GM12878 (cell line): ENCODE measurements at regions not wholly inside any gene's neighbourhood (a gene's known extent, or its start where the extent isn't known, plus 50 kb on each side); places are given as distances from the start of the nearest gene placed in this dataset.

Experiments
- ATAC-seq: fragments of 200-7000 bp; cut with Tn5 transposase; 3 replicates; pipeline ENCODE4 v1.9.1; 2020; ENCODE audit warnings: mild to moderate bottlenecking, moderate library complexity
- BruUV-seq: library from RNA; stranded (reverse); fragments of 400-500 nt; replicated peaks from 2 replicates; lab custom pipeline; 2021; lab: Mats Ljungman, UMichigan
- CTCF ChIA-PET: fragments of 300-600 bp; sonication (Branson Sonifier 250); formaldehyde crosslinking; extraction: SDS; loops from one replicate; lab custom pipeline; 2021; ENCODE audit warnings: inconsistent platforms; lab: Yijun Ruan, JAX
- POLR2A ChIA-PET: fragments of 350-600 bp; formaldehyde crosslinking; extraction: SDS; loops from one replicate; lab custom pipeline; 2021; ENCODE audit warnings: inconsistent platforms; lab: Charles Lee
- RAD21 ChIA-PET: fragments of 300-600 bp; sonication (Branson Sonifier 250); formaldehyde crosslinking; loops from one replicate; lab custom pipeline; 2023; ENCODE audit warnings: antibody characterized with exemption; ENCODE audit not compliant: unreplicated experiment; lab: Charles Lee
- SMC1A ChIA-PET: fragments of 300-600 bp; sonication (Branson Sonifier 250); formaldehyde crosslinking; loops from one replicate; lab custom pipeline; 2023; ENCODE audit not compliant: unreplicated experiment, uncharacterized antibody; lab: Charles Lee
- DNase-seq: peaks from one replicate; pipeline ENCODE4 v3.0.0-alpha.2; 2011; ENCODE audit warnings: low read depth, low spot score
- FAIRE-seq: peaks from 3 replicates; lab custom pipeline; 2011; peaks lifted over from hg19 to GRCh38; lab: Jason Lieb, UNC
- H2AFZ ChIP-seq: 2 replicates; pipeline ENCODE4 v1.6.0; 2011; ENCODE audit warnings: low read depth, low read length, control low read depth; ENCODE audit not compliant: control insufficient read depth
- H3K27ac ChIP-seq: 2 replicates; pipeline ENCODE4 v1.5.1; 2011; ENCODE audit warnings: control low read depth; ENCODE audit not compliant: control insufficient read depth, insufficient read depth
- H3K27me3 ChIP-seq, 2 experiments: replicated peaks in 1 of 2; 2 replicates each; pipeline versions ENCODE4 v1.6.0 to v1.6.1; 2011; ENCODE audit warnings: low read length in 1 of 2; ENCODE audit not compliant: control insufficient read depth in 2 of 2, insufficient read depth in 2 of 2
- H3K36me3 ChIP-seq, 2 experiments: 2 replicates each; pipeline ENCODE4 v1.5.1; 2011; ENCODE audit warnings: low read length in 1 of 2; ENCODE audit not compliant: control insufficient read depth in 2 of 2, insufficient read depth in 2 of 2
- H3K4me1 ChIP-seq: 2 replicates; pipeline ENCODE4 v1.6.1; 2011; ENCODE audit warnings: mild to moderate bottlenecking, low read length, moderate library complexity, mixed read lengths; ENCODE audit not compliant: control insufficient read depth, insufficient read depth
- H3K4me2 ChIP-seq: 2 replicates; pipeline ENCODE4 v1.6.0; 2011; ENCODE audit warnings: control low read depth; ENCODE audit not compliant: control insufficient read depth, insufficient read depth
- H3K4me3 ChIP-seq: fragments of 200-600 bp; sonication (generic); 2 replicates; pipeline ENCODE4 v1.5.1; 2016
- H3K79me2 ChIP-seq: 2 replicates; pipeline ENCODE4 v1.6.0; 2011; ENCODE audit warnings: low read length; ENCODE audit not compliant: control insufficient read depth, insufficient read depth
- H3K9ac ChIP-seq: 2 replicates; pipeline ENCODE4 v1.8.0; 2011; ENCODE audit warnings: low read length, control low read depth, mixed read lengths; ENCODE audit not compliant: control insufficient read depth, insufficient read depth
- H3K9me3 ChIP-seq: replicated peaks from 3 replicates; pipeline ENCODE4 v1.5.1; 2011; ENCODE audit warnings: mild to moderate bottlenecking, low read length; ENCODE audit not compliant: control insufficient read depth, insufficient read depth
- H4K20me1 ChIP-seq: 2 replicates; pipeline ENCODE4 v1.6.0; 2011; ENCODE audit not compliant: control insufficient read depth, insufficient read depth
- ASH2L ChIP-seq: fragments of 300-600, 200-600 bp; sonication (generic); IDR thresholded peaks from 2 replicates; pipeline ENCODE4 v1.6.1; 2017; ENCODE audit warnings: low read depth, mild to moderate bottlenecking, borderline replicate concordance
- ATF7 ChIP-seq: fragments of 450-650 bp; IDR thresholded peaks from 2 replicates; pipeline ENCODE4 v1.6.1; 2016; ENCODE audit warnings: low read depth, mild to moderate bottlenecking
- BACH1 ChIP-seq: fragments of 450-650 bp; IDR thresholded peaks from 2 replicates; pipeline ENCODE4 v1.6.1; 2017; ENCODE audit warnings: mild to moderate bottlenecking, borderline replicate concordance
- CBX3 ChIP-seq: fragments of 200-600 bp; sonication (generic); IDR thresholded peaks from 2 replicates; pipeline ENCODE4 v1.6.1; 2016; ENCODE audit warnings: low read depth, borderline replicate concordance
- CBX5 ChIP-seq: sonication (generic); IDR thresholded peaks from 2 replicates; pipeline ENCODE4 v1.6.1; 2016; ENCODE audit warnings: low read depth, moderate library complexity, mild to moderate bottlenecking, inconsistent platforms
- EGR1 ChIP-seq, 2 experiments: IDR thresholded peaks; 1 replicate in 1 of 2; 2 replicates in 1 of 2; pipeline ENCODE4 v1.6.1; 2011 to 2012; ENCODE audit warnings: low read depth in 2 of 2, low read length in 2 of 2, borderline replicate concordance in 1 of 2, mild to moderate bottlenecking in 1 of 2, moderate library complexity in 1 of 2
- FOXK2 ChIP-seq: fragments of 450-650 bp; IDR thresholded peaks from 2 replicates; pipeline ENCODE4 v1.6.1; 2017; ENCODE audit warnings: mild to moderate bottlenecking, moderate library complexity
- GABPA ChIP-seq: IDR thresholded peaks from 2 replicates; pipeline ENCODE4 v1.6.1; 2014; ENCODE audit warnings: antibody characterized with exemption, low read depth, mild to moderate bottlenecking, inconsistent platforms
- HDGF ChIP-seq: fragments of 450-650 bp; IDR thresholded peaks from 2 replicates; pipeline ENCODE4 v1.6.1; 2016; ENCODE audit warnings: antibody characterized with exemption
- NFYA ChIP-seq: IDR thresholded peaks from 2 replicates; pipeline ENCODE4 v1.6.1; 2011; ENCODE audit warnings: low read depth, mild to moderate bottlenecking, low read length, improper control_type of control experiment, borderline replicate concordance
- NR2F1 ChIP-seq: fragments of 450-650 bp; conservative IDR thresholded peaks from 2 replicates; pipeline ENCODE4 v1.6.1; 2017; ENCODE audit warnings: mild to moderate bottlenecking
- POLR2AphosphoS5 ChIP-seq: IDR thresholded peaks from 2 replicates; pipeline ENCODE4 v1.6.1; 2011; ENCODE audit warnings: mild to moderate bottlenecking, low read length, inconsistent platforms
- RELA ChIP-seq: fragments of 450-650 bp; IDR thresholded peaks from 2 replicates; pipeline ENCODE4 v1.8.0; 2014; ENCODE audit warnings: borderline replicate concordance; ENCODE audit not compliant: partially characterized antibody
- RUNX3 ChIP-seq: IDR thresholded peaks from 2 replicates; pipeline ENCODE4 v1.6.1; 2012; ENCODE audit warnings: low read length, inconsistent platforms
- YBX1 ChIP-seq: fragments of 450-650 bp; IDR thresholded peaks from 2 replicates; pipeline ENCODE4 v1.6.1; 2016; ENCODE audit warnings: antibody characterized with exemption
- WGBS: methylation state at CpG from one replicate; pipeline ENCODE4 v1.1.6; 2016; ENCODE audit warnings: low lambda C conversion rate; ENCODE audit not compliant: insufficient replicate concordance, insufficient coverage; ENCODE audit errors: missing lambda C conversion rate; 5-methylcytosine and 5-hydroxymethylcytosine counted together
- in situ Hi-C: fragments of 300-500 bp; cut with MboI; formaldehyde crosslinking; loops from 9 replicates; pipeline ENCODE4 v1.14.3; 2018; ENCODE audit warnings: mixed read lengths
- intact Hi-C: fragments of 100-400 bp; cut with micrococcal nuclease; formaldehyde crosslinking; loops from one replicate; pipeline ENCODE4 v1.14.2; 2022; ENCODE audit not compliant: unreplicated experiment
- TF ChIP-seq, protein P1 (sequence below): fragments of 450-650 bp; IDR thresholded peaks from 2 replicates; pipeline ENCODE4 v1.6.1; 2017; ENCODE audit warnings: antibody characterized with exemption, mild to moderate bottlenecking, moderate library complexity

- SMC1A ChIA-PET: no interaction called here
- POLR2A ChIA-PET: no interaction called here
- WGBS: 55% methylated on average over 12 of the region's 12 CpGs
- H3K36me3 ChIP-seq: no peaks in the 10 kb centered on the region
- H4K20me1 ChIP-seq: no peaks in the 10 kb centered on the region
- RAD21 ChIA-PET: no interaction called here
- intact Hi-C loops: no loop called here
- no peak overlapping the region for H3K4me3 ChIP-seq
- peaks cover 13% of the 10 kb centered on the region; the same call in 2 of the 3 replicates for H3K9me3 ChIP-seq
- no peaks in the 10 kb centered on the region for H3K4me1 ChIP-seq
- H2AFZ ChIP-seq: no peak overlapping the region; the same call in 1 of the 2 replicates
- TF ChIP-seq FOXK2: no peak
- no peak for TF ChIP-seq EGR1 (IDR thresholded peaks at IDR 0.05; ENCODE audit: borderline replicate concordance in 1 of 2, low read depth in 2 of 2, low read length in 2 of 2)
- no peak for TF ChIP-seq ASH2L
- in situ Hi-C loops: no loop called here
- no peak overlapping the region for H3K4me2 ChIP-seq
- H3K27ac ChIP-seq: no peak overlapping the region
- no peak for ATAC-seq
- no peaks in the 10 kb centered on the region for H3K79me2 ChIP-seq
- CTCF ChIA-PET: no interaction called here
- BruUV-seq: no TSS peak
- FAIRE-seq: no peak
- no peak overlapping the region for H3K9ac ChIP-seq
- H3K27me3 ChIP-seq: no peaks in the 10 kb centered on the region; a peak in 1 of 4 replicates
- no peak for DNase-seq
These were observed 384.4 kb upstream of the CAMK1G start for GRCh38 chr1:209198961-209199750.

DNA sequence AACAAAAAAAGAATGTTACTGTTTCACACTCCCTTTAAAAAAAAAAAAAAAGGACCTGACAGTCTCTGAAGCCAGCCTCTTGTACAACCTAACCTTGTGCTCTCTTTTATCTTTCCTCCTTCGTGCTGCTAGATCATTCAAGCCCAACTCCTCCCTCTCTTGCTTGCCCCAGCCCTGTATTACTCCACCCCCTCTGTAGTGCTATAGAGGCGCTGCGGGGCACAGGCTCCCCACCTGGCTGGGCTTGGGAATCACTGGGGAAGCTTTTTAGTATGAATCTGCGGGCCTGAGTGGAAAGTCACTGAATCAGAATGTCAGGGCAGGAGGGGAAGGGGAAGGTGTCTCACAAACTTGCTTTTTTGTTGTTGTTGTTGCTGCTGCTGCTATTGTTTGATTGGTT, 383.7 kb upstream of the CAMK1G start:
- BruUV-seq: no TSS peak
- ChIA-PET CTCF (no interaction called here), POLR2A (no interaction called here), SMC1A (interaction anchor here (1.4 kb wide), 1 partner anchor 49 kb away, joined by 6 read pairs; no protein-coding TSS in a partner anchor), RAD21 (no interaction called here)
- H3K27ac ChIP-seq: no peak overlapping the region
- FAIRE-seq (no peak), ATAC-seq (no peak), DNase-seq (no peak)
- H3K79me2 ChIP-seq: no peaks in the 10 kb centered on the region
- WGBS: 36% methylated on average over 4 of the region's 4 CpGs
- H3K36me3 ChIP-seq: no peaks in the 10 kb centered on the region
- H2AFZ ChIP-seq: no peak overlapping the region; the same call in 1 of the 2 replicates
- no peak overlapping the region for H3K4me2 ChIP-seq
- intact Hi-C loops (no loop called here), in situ Hi-C loops (loop anchor here (10.0 kb wide), 1 partner anchor 545 kb away; no protein-coding TSS in a partner anchor)
- no peaks in the 10 kb centered on the region for H3K4me1 ChIP-seq
- H3K4me3 ChIP-seq: no peak overlapping the region
- H3K9me3 ChIP-seq: peaks cover 13% of the 10 kb centered on the region; the same call in 2 of the 3 replicates
- H4K20me1 ChIP-seq: no peaks in the 10 kb centered on the region
- no peaks in the 10 kb centered on the region; a peak in 1 of 4 replicates for H3K27me3 ChIP-seq
- no peak overlapping the region for H3K9ac ChIP-seq
- TF ChIP-seq GABPA (no peak), RELA (no peak), CBX5 (no peak), NR2F1 (no peak), HDGF (no peak), ATF7 (no peak), POLR2AphosphoS5 (no peak), CBX3 (no peak), NFYA (no peak), YBX1 (no peak), RUNX3 (no peak), BACH1 (no peak), EGR1 (IDR thresholded peaks at IDR 0.05; ENCODE audit: borderline replicate concordance in 1 of 2, low read depth in 2 of 2, low read length in 2 of 2) (no peak)
- TF ChIP-seq, protein P1, sequence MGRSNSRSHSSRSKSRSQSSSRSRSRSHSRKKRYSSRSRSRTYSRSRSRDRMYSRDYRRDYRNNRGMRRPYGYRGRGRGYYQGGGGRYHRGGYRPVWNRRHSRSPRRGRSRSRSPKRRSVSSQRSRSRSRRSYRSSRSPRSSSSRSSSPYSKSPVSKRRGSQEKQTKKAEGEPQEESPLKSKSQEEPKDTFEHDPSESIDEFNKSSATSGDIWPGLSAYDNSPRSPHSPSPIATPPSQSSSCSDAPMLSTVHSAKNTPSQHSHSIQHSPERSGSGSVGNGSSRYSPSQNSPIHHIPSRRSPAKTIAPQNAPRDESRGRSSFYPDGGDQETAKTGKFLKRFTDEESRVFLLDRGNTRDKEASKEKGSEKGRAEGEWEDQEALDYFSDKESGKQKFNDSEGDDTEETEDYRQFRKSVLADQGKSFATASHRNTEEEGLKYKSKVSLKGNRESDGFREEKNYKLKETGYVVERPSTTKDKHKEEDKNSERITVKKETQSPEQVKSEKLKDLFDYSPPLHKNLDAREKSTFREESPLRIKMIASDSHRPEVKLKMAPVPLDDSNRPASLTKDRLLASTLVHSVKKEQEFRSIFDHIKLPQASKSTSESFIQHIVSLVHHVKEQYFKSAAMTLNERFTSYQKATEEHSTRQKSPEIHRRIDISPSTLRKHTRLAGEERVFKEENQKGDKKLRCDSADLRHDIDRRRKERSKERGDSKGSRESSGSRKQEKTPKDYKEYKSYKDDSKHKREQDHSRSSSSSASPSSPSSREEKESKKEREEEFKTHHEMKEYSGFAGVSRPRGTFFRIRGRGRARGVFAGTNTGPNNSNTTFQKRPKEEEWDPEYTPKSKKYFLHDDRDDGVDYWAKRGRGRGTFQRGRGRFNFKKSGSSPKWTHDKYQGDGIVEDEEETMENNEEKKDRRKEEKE: no peak
